BLaER1 (cell line): ENCODE measurements at regions not wholly inside any gene's neighbourhood (a gene's known extent, or its start where the extent isn't known, plus 50 kb on each side); places are given as distances from the start of the nearest gene placed in this dataset.
A peak's percentile ranks its signal among the peaks of the same experiment; 100 is the strongest.
"Not testable (repeated sequence)": the region's sequence is repeated elsewhere in the genome, so short reads cannot be mapped to it uniquely, and the experiment has no call there.

Experiments
- H3K27ac ChIP-seq: shearing (Covaris generic); formaldehyde crosslinking; 2 replicates; pipeline ENCODE4 v1.8.1; 2022
- H3K27me3 ChIP-seq: shearing (Covaris generic); formaldehyde crosslinking; 2 replicates; pipeline ENCODE4 v1.8.1; 2022
- H3K36me3 ChIP-seq: shearing (Covaris generic); formaldehyde crosslinking; 2 replicates; pipeline ENCODE4 v1.8.1; 2022
- H3K4me1 ChIP-seq: shearing (Covaris generic); formaldehyde crosslinking; 2 replicates; pipeline ENCODE4 v1.8.1; 2022
- H3K4me2 ChIP-seq: shearing (Covaris generic); formaldehyde crosslinking; 2 replicates; pipeline ENCODE4 v1.8.1; 2022
- H3K4me3 ChIP-seq: shearing (Covaris generic); formaldehyde crosslinking; 2 replicates; pipeline ENCODE4 v1.8.1; 2022
- H3K9ac ChIP-seq: shearing (Covaris generic); formaldehyde crosslinking; 2 replicates; pipeline ENCODE4 v1.8.1; 2022
- H3K9me3 ChIP-seq: shearing (Covaris generic); formaldehyde crosslinking; 2 replicates; pipeline ENCODE4 v1.8.1; 2022
- H4K20me1 ChIP-seq: shearing (Covaris generic); formaldehyde crosslinking; 2 replicates; pipeline ENCODE4 v1.8.1; 2022
- Cebpa-rat ChIP-seq: shearing (Covaris generic); IDR thresholded peaks from 2 replicates; pipeline ENCODE4 v1.8.1; 2022

- H3K9me3 ChIP-seq: peaks cover 9% of the 10 kb centered on the region
- no peaks in the 10 kb centered on the region for H4K20me1 ChIP-seq
- H3K4me1 ChIP-seq: peaks cover 8% of the 10 kb centered on the region; the same call in 1 of the 2 replicates
- H3K9ac ChIP-seq: no peak overlapping the region
- H3K27me3 ChIP-seq: no peaks in the 10 kb centered on the region
- no peak overlapping the region for H3K27ac ChIP-seq
- no peak overlapping the region for H3K4me2 ChIP-seq
- TF ChIP-seq Cebpa-rat: no peak
- H3K36me3 ChIP-seq: no peaks in the 10 kb centered on the region
- no peak overlapping the region for H3K4me3 ChIP-seq
These were observed 63.0 kb upstream of the LMCD1 start for GRCh38 chr3:8438507-8439079.

- not testable (repeated sequence) for H4K20me1 ChIP-seq, H3K27ac ChIP-seq, H3K27me3 ChIP-seq, H3K4me3 ChIP-seq, H3K4me2 ChIP-seq, H3K36me3 ChIP-seq, H3K9me3 ChIP-seq, H3K9ac ChIP-seq
- H3K4me1 ChIP-seq: peaks cover 21% of the 10 kb centered on the region
These were observed 61.5 kb upstream of the LMCD1 start for GRCh38 chr3:8440142-8440541.

GRCh38 chr3:8441969-8442559 lies 59.6 kb upstream of the LMCD1 start:
- H3K4me2 ChIP-seq: no peak overlapping the region
- H3K9ac ChIP-seq: no peak overlapping the region
- peaks cover 9% of the 10 kb centered on the region for H3K9me3 ChIP-seq
- H3K4me3 ChIP-seq: no peak overlapping the region
- no peaks in the 10 kb centered on the region for H4K20me1 ChIP-seq
- H3K27ac ChIP-seq: no peak overlapping the region
- no peaks in the 10 kb centered on the region for H3K27me3 ChIP-seq
- no peak for TF ChIP-seq Cebpa-rat
- peaks cover 13% of the 10 kb centered on the region for H3K4me1 ChIP-seq
- no peaks in the 10 kb centered on the region for H3K36me3 ChIP-seq

- Histone ChIP-seq H3K9ac (no peak overlapping the region), H4K20me1 (no peaks in the 10 kb centered on the region), H3K9me3 (peaks cover 9% of the 10 kb centered on the region), H3K4me3 (no peak overlapping the region), H3K4me1 (peaks cover 13% of the 10 kb centered on the region), H3K36me3 (no peaks in the 10 kb centered on the region), H3K27me3 (no peaks in the 10 kb centered on the region), H3K4me2 (no peak overlapping the region), H3K27ac (no peak overlapping the region)
- no peak for TF ChIP-seq Cebpa-rat
These were observed 58.5 kb upstream of the LMCD1 start for GRCh38 chr3:8442993-8443650.

- H3K4me1 ChIP-seq: peaks cover 13% of the 10 kb centered on the region
- no peak overlapping the region; the same call in 1 of the 2 replicates for H3K9ac ChIP-seq
- H3K4me2 ChIP-seq: peak overlapping the region; percentile 75
- H3K4me3 ChIP-seq: no peak overlapping the region
- no peaks in the 10 kb centered on the region for H3K27me3 ChIP-seq
- TF ChIP-seq Cebpa-rat: no peak
- H3K27ac ChIP-seq: peak overlapping the region; percentile 49; the same call in 1 of the 2 replicates
- no peaks in the 10 kb centered on the region for H4K20me1 ChIP-seq
- H3K36me3 ChIP-seq: no peaks in the 10 kb centered on the region
- H3K9me3 ChIP-seq: peaks cover 9% of the 10 kb centered on the region
These were observed 57.5 kb upstream of the LMCD1 start for GRCh38 chr3:8443829-8444791.

- no peaks in the 10 kb centered on the region for H3K36me3 ChIP-seq
- H3K9me3 ChIP-seq: peaks cover 14% of the 10 kb centered on the region
- H3K4me1 ChIP-seq: peaks cover 13% of the 10 kb centered on the region
- no peak overlapping the region for H3K4me3 ChIP-seq
- H3K27me3 ChIP-seq: no peaks in the 10 kb centered on the region
- no peak overlapping the region for H3K4me2 ChIP-seq
- H3K27ac ChIP-seq: no peak overlapping the region
- H3K9ac ChIP-seq: no peak overlapping the region
- no peaks in the 10 kb centered on the region for H4K20me1 ChIP-seq
- no peak for TF ChIP-seq Cebpa-rat
These were observed 56.7 kb upstream of the LMCD1 start for GRCh38 chr3:8444883-8445282.

- Histone ChIP-seq H3K27ac (no peak overlapping the region), H3K27me3 (no peaks in the 10 kb centered on the region), H3K4me1 (peaks cover 13% of the 10 kb centered on the region), H4K20me1 (no peaks in the 10 kb centered on the region), H3K4me2 (no peak overlapping the region), H3K9me3 (peaks cover 10% of the 10 kb centered on the region; the same call in 1 of the 2 replicates), H3K36me3 (no peaks in the 10 kb centered on the region), H3K9ac (no peak overlapping the region), H3K4me3 (no peak overlapping the region)
- TF ChIP-seq Cebpa-rat: no peak
These were observed 55.8 kb upstream of the LMCD1 start for GRCh38 chr3:8445861-8446260.

- Histone ChIP-seq H3K4me2 (no peak overlapping the region), H4K20me1 (no peaks in the 10 kb centered on the region), H3K27ac (no peak overlapping the region), H3K9ac (no peak overlapping the region), H3K4me3 (no peak overlapping the region), H3K27me3 (no peaks in the 10 kb centered on the region), H3K9me3 (peaks cover 10% of the 10 kb centered on the region; the same call in 1 of the 2 replicates), H3K36me3 (no peaks in the 10 kb centered on the region), H3K4me1 (peaks cover 13% of the 10 kb centered on the region)
- no peak for TF ChIP-seq Cebpa-rat
These were observed 54.8 kb upstream of the LMCD1 start for GRCh38 chr3:8446845-8447244.

- TF ChIP-seq Cebpa-rat: no peak
- no peak overlapping the region for H3K4me2 ChIP-seq
- H3K27ac ChIP-seq: no peak overlapping the region
- H3K9ac ChIP-seq: no peak overlapping the region
- H3K9me3 ChIP-seq: peaks cover 10% of the 10 kb centered on the region; the same call in 1 of the 2 replicates
- H3K4me3 ChIP-seq: no peak overlapping the region
- no peaks in the 10 kb centered on the region for H3K36me3 ChIP-seq
- H3K4me1 ChIP-seq: no peaks in the 10 kb centered on the region
- H4K20me1 ChIP-seq: no peaks in the 10 kb centered on the region
- no peaks in the 10 kb centered on the region for H3K27me3 ChIP-seq
These were observed 51.0 kb upstream of the LMCD1 start for GRCh38 chr3:8450618-8451017.

GRCh38 chr3:8451696-8452095 lies 49.9 kb upstream of the LMCD1 start:
- TF ChIP-seq Cebpa-rat: no peak

More at GRCh38 chr3:8451696-8452095, 49.9 kb upstream of the LMCD1 start:
- H4K20me1 ChIP-seq: no peaks in the 10 kb centered on the region
- H3K36me3 ChIP-seq: no peaks in the 10 kb centered on the region
- H3K4me1 ChIP-seq: no peaks in the 10 kb centered on the region
- no peak overlapping the region for H3K4me3 ChIP-seq
- no peak overlapping the region for H3K27ac ChIP-seq
- no peaks in the 10 kb centered on the region for H3K27me3 ChIP-seq
- H3K9me3 ChIP-seq: peaks cover 10% of the 10 kb centered on the region; the same call in 1 of the 2 replicates
- H3K4me2 ChIP-seq: no peak overlapping the region
- H3K9ac ChIP-seq: no peak overlapping the region
